ENCODE measurements at regions not wholly inside any gene's neighbourhood (a gene's known extent, or its start where the extent isn't known, plus 50 kb on each side); places are given as distances from the start of the nearest gene placed in this dataset.

GRCh38 chr6:170111816-170112582, 178.9 kb downstream of the DLL1 start:
- H3K4me1 ChIP-seq (ENCODE audit: low read depth) = no peaks in the 10 kb centered on the region

GRCh38 chr6:170111141-170111664, 179.7 kb downstream of the DLL1 start:
- no peaks in the 10 kb centered on the region for H3K9me3 ChIP-seq (ENCODE audit: low read depth)
- no peak for TF ChIP-seq CTCF (IDR thresholded peaks at IDR 0.05; ENCODE audit: low read depth, low read length)
- no peaks in the 10 kb centered on the region for H3K4me1 ChIP-seq (ENCODE audit: low read depth)
- H3K36me3 ChIP-seq = no peaks in the 10 kb centered on the region
- no peak for DNase-seq (ENCODE audit: low read depth in 1 of 2, low spot score in 1 of 2)
- no peaks in the 10 kb centered on the region for H3K27me3 ChIP-seq
- H3K27ac ChIP-seq = no peak overlapping the region
- H3K4me3 ChIP-seq = no peak overlapping the region

More at GRCh38 chr6:170111816-170112582, 178.9 kb downstream of the DLL1 start:
- Histone ChIP-seq H3K4me3 (no peak overlapping the region), H3K36me3 (no peaks in the 10 kb centered on the region), H3K9me3 (ENCODE audit: low read depth) (no peaks in the 10 kb centered on the region), H3K27ac (no peak overlapping the region), H3K27me3 (no peaks in the 10 kb centered on the region)
- no peak for TF ChIP-seq CTCF (IDR thresholded peaks at IDR 0.05; ENCODE audit: low read depth, low read length)
- no peak for DNase-seq (ENCODE audit: low read depth in 1 of 2, low spot score in 1 of 2)

DNA sequence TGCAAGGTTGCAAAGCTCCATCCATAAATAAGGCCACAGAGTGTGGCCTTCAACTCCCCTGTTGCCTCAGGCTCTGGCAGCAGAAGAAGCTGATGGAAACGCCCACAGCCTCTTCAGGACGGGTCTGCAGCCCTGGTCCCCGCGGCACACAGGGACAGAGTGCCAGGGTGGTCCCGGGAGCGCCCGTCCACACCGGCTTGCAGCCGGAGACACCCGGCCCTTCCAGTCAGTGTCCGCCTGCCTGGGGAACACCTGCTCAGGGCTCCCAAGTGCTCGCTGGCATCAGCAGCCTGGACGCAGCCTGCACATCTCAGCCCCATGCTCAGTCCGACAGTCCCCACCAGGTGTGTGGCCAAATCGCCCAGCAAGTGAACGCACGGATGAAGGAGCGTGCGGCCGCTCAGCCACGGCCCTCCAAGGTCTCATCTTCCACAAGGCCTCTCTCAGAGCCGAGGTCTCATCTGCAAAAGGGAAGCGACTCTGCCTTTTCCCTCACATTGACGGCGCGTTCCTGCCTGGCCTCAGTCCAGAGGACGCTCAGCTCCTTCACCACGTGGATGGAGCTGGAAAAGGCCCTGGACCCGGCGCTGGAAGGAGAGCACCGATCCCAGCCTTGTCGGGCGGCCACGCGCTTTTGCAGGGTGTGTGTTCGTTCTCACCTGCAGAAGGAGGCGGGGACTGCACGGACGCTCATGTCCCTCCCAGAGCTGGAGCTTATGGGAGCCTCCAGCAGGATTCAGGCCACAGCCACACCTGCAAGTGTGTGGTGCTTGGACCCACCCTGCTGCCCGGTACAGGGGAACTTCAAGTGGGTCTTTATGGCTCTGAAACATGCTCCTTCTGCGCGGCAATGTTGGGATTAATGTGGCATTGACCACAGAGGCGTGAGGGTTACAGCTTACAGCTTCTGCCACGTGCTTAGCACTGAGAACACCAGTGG, 180.4 kb downstream of the DLL1 start:
- no peaks in the 10 kb centered on the region for H3K36me3 ChIP-seq
- TF ChIP-seq CTCF (IDR thresholded peaks at IDR 0.05; ENCODE audit: low read depth, low read length) = no peak
- H3K4me3 ChIP-seq = no peak overlapping the region
- H3K4me1 ChIP-seq (ENCODE audit: low read depth) = no peaks in the 10 kb centered on the region
- no peak for DNase-seq (ENCODE audit: low read depth in 1 of 2, low spot score in 1 of 2)
- H3K9me3 ChIP-seq (ENCODE audit: low read depth) = no peaks in the 10 kb centered on the region
- H3K27me3 ChIP-seq = no peaks in the 10 kb centered on the region
- no peak overlapping the region for H3K27ac ChIP-seq

DNA sequence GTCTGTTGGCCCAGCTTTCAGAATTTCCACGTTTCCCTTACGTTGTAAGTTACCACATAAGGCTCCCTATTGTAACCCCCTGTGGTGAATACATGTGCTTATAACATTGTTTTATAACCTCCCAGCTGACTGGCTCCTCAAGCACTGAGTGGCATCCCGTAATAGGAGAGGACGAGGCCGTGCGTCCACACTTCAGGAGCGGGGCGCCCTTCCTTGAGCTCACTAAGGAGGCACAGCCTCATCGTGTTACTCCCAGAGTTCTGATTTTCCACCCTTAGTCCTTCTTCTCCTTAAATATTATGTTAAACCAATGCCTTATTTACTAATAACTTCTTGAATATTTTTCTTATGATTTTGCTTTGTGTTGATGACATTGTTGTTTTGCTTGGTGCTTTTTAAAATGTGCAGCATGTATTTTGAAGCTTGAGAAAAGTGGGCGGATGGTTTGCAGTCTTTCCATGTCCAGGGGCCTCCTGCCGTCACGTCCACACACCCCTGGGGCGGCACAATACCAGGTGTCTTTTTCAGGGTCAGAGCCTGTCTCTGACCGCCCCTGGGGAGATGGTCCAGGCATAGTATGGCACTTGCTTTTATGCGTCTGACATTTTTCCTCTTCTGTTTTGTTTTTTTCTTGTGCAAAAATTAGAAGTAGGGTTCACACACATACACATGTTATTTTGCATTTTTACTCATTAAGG, 181.8 kb downstream of the DLL1 start:
- Histone ChIP-seq H3K9me3 (ENCODE audit: low read depth) (no peaks in the 10 kb centered on the region), H3K4me3 (no peak overlapping the region), H3K4me1 (ENCODE audit: low read depth) (no peaks in the 10 kb centered on the region), H3K27ac (no peak overlapping the region), H3K36me3 (no peaks in the 10 kb centered on the region), H3K27me3 (no peaks in the 10 kb centered on the region)
- no peak for TF ChIP-seq CTCF (IDR thresholded peaks at IDR 0.05; ENCODE audit: low read depth, low read length)
- no peak for DNase-seq (ENCODE audit: low read depth in 1 of 2, low spot score in 1 of 2)

DNA sequence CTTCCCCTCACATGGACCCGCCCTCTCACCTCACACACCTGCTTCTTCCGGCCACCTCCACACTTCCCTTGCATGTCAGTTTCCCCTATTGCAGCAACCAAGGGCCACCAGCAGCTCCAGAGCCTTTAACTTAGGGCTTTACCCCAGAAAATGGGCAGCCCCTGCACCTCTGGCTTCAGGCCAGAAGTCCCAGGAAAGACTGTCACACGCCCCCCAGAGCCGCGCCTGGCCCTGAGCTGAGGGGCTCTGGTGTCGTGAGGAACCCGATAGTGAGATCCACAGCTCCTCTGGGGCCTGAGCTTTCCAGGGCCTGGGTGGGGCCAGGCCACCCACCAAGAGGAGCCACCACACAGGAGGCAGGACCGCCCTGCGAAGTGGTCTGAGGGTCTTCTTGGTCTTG, 182.4 kb downstream of the DLL1 start:
- no peak for TF ChIP-seq CTCF (IDR thresholded peaks at IDR 0.05; ENCODE audit: low read depth, low read length)
- no peak overlapping the region for H3K27ac ChIP-seq
- DNase-seq (ENCODE audit: low read depth in 1 of 2, low spot score in 1 of 2) = no peak
- no peaks in the 10 kb centered on the region for H3K9me3 ChIP-seq (ENCODE audit: low read depth)
- H3K27me3 ChIP-seq = no peaks in the 10 kb centered on the region
- no peaks in the 10 kb centered on the region for H3K36me3 ChIP-seq
- no peaks in the 10 kb centered on the region for H3K4me1 ChIP-seq (ENCODE audit: low read depth)
- H3K4me3 ChIP-seq = no peak overlapping the region
